GM12892 (cell line): ENCODE measurements at regions not wholly inside any gene's neighbourhood (a gene's known extent, or its start where the extent isn't known, plus 50 kb on each side); places are given as distances from the start of the nearest gene placed in this dataset.

ENCODE experiments used
- POLR2A ChIP-seq: IDR thresholded peaks from 2 replicates; pipeline ENCODE4 v1.6.1; 2011; ENCODE audit warnings: low read depth, low read length, control low read depth
- POLR2AphosphoS5 ChIP-seq: IDR thresholded peaks from 2 replicates; pipeline ENCODE4 v1.6.1; 2011; ENCODE audit warnings: low read depth, low read length, control low read depth
- TAF1 ChIP-seq: IDR thresholded peaks from 2 replicates; pipeline ENCODE4 v1.6.1; 2011; ENCODE audit warnings: low read depth, mild to moderate bottlenecking, control low read depth, low read length, borderline replicate concordance

GRCh38 chr2:144971786-144972335, 451.9 kb upstream of the ZEB2 start:
- TF ChIP-seq POLR2A (no peak), POLR2AphosphoS5 (no peak), TAF1 (no peak)
